WI38 (cell line): ENCODE measurements at regions not wholly inside any gene's neighbourhood (a gene's known extent, or its start where the extent isn't known, plus 50 kb on each side); places are given as distances from the start of the nearest gene placed in this dataset.
"Not testable (repeated sequence)": the region's sequence is repeated elsewhere in the genome, so short reads cannot be mapped to it uniquely, and the experiment has no call there.

Experiments
- H3K4me3 ChIP-seq: 2 replicates; pipeline ENCODE4 v1.5.1; 2011; ENCODE audit warnings: low read depth, mild to moderate bottlenecking, control low read depth, low read length
- CTCF ChIP-seq: IDR thresholded peaks from 2 replicates; pipeline ENCODE4 v1.5.1; 2012; ENCODE audit warnings: low read depth, mild to moderate bottlenecking, control low read depth, low read length

- TF ChIP-seq CTCF: no peak
- H3K4me3 ChIP-seq: no peak overlapping the region
Measured at GRCh38 chr15:26007151-26007550, 144.0 kb upstream of the ATP10A start.

- no peak overlapping the region for H3K4me3 ChIP-seq
- TF ChIP-seq CTCF: no peak
Measured at GRCh38 chr15:26001201-26001600, 138.1 kb upstream of the ATP10A start.

GRCh38 chr15:25993506-25993905 lies 130.4 kb upstream of the ATP10A start:
- TF ChIP-seq CTCF: no peak
- H3K4me3 ChIP-seq: no peak overlapping the region

- no peak overlapping the region for H3K4me3 ChIP-seq
- no peak for TF ChIP-seq CTCF
Measured at GRCh38 chr15:25990220-25990619, 127.1 kb upstream of the ATP10A start.

GRCh38 chr15:25989327-25989726 lies 126.2 kb upstream of the ATP10A start:
- no peak for TF ChIP-seq CTCF
- H3K4me3 ChIP-seq: no peak overlapping the region

GRCh38 chr15:25988716-25989115 lies 125.6 kb upstream of the ATP10A start:
- not testable (repeated sequence) for H3K4me3 ChIP-seq

GRCh38 chr15:25987638-25988037 lies 124.5 kb upstream of the ATP10A start:
- no peak overlapping the region for H3K4me3 ChIP-seq
- TF ChIP-seq CTCF: no peak

- TF ChIP-seq CTCF: no peak
- no peak overlapping the region for H3K4me3 ChIP-seq
Measured at GRCh38 chr15:25985165-25985564, 122.0 kb upstream of the ATP10A start.
